Uterus (tissue), 2 donors: ENCODE measurements at regions not wholly inside any gene's neighbourhood (a gene's known extent, or its start where the extent isn't known, plus 50 kb on each side); places are given as distances from the start of the nearest gene placed in this dataset.

Experiments
- CTCF ChIP-seq, 4 experiments: fragments of 200-600 bp in 2 of 4; fragments of 450-650 bp in 2 of 4; sonication (generic) in 2 of 4; IDR thresholded peaks; one replicate each; pipeline ENCODE4 v1.5.1; 2016 to 2019; ENCODE audit warnings: antibody characterized with exemption in 4 of 4, mild to moderate bottlenecking in 2 of 4, moderate library complexity in 1 of 4
- POLR2A ChIP-seq, 2 donors: fragments of 450-650 bp; IDR thresholded peaks; one replicate each; pipeline ENCODE4 v1.6.1; 2016; ENCODE audit warnings: antibody characterized with exemption in 2 of 2, mild to moderate bottlenecking in 1 of 2, moderate library complexity in 1 of 2

GRCh38 chr19:28632371-28633080 lies 580.4 kb downstream of the UQCRFS1 start:
- TF ChIP-seq CTCF (IDR thresholded peaks at IDR 0.05) (no peak), POLR2A (IDR thresholded peaks at IDR 0.05) (no peak)
